ENCODE measurements at regions not wholly inside any gene's neighbourhood (a gene's known extent, or its start where the extent isn't known, plus 50 kb on each side); places are given as distances from the start of the nearest gene placed in this dataset.
"Not testable (repeated sequence)": the region's sequence is repeated elsewhere in the genome, so short reads cannot be mapped to it uniquely, and the experiment has no call there.

DNA sequence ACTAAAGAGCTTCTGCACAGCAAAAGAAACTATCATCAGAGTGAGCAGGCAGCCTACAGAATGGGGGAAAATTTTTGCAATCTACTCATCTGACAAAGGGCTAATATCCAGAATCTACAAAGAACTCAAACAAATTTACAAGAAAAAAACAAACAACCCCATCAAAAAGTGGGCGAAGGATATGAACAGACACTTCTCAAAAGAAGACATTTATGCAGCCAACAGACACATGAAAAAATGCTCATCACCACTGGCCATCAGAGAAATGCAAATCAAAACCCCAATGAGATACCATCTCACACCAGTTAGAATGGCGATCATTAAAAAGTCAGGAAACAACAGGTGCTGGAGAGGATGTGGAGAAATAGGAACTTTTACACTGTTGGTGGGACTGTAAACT lies 372.8 kb upstream of the CCL2 start:
- TF ChIP-seq, protein P1, sequence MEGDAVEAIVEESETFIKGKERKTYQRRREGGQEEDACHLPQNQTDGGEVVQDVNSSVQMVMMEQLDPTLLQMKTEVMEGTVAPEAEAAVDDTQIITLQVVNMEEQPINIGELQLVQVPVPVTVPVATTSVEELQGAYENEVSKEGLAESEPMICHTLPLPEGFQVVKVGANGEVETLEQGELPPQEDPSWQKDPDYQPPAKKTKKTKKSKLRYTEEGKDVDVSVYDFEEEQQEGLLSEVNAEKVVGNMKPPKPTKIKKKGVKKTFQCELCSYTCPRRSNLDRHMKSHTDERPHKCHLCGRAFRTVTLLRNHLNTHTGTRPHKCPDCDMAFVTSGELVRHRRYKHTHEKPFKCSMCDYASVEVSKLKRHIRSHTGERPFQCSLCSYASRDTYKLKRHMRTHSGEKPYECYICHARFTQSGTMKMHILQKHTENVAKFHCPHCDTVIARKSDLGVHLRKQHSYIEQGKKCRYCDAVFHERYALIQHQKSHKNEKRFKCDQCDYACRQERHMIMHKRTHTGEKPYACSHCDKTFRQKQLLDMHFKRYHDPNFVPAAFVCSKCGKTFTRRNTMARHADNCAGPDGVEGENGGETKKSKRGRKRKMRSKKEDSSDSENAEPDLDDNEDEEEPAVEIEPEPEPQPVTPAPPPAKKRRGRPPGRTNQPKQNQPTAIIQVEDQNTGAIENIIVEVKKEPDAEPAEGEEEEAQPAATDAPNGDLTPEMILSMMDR (IDR thresholded peaks at IDR 0.05) = not testable (repeated sequence)
- TF ChIP-seq POLR2A (IDR thresholded peaks at IDR 0.05) = not testable (repeated sequence)

All from heart left ventricle (tissue), 13 donors.